Stimulated activated CD4-positive, alpha-beta T cell treated with anti-CD3 and anti-CD28 coated beads, Interleukin-4, amount 100 ng/mL, for 48 hours (primary cell): ENCODE measurements at regions not wholly inside any gene's neighbourhood (a gene's known extent, or its start where the extent isn't known, plus 50 kb on each side); places are given as distances from the start of the nearest gene placed in this dataset.

ENCODE experiments used
- DNase-seq, 2 donors: peaks; one replicate each; pipeline ENCODE4 v3.0.0-alpha.2; 2020; ENCODE audit warnings: low read depth in 2 of 2

- DNase-seq: no peak
Observed at GRCh38 chr16:55264949-55265348, 59.1 kb upstream of the IRX6 start.

GRCh38 chr16:55265926-55266325 is 58.1 kb upstream of the IRX6 start:
- DNase-seq: no peak

- DNase-seq: no peak
Observed at GRCh38 chr16:55271945-55272513, 52.0 kb upstream of the IRX6 start.

- DNase-seq: no peak
Observed at GRCh38 chr16:55272744-55273143, 51.3 kb upstream of the IRX6 start.

GRCh38 chr16:55273356-55273755 is 50.6 kb upstream of the IRX6 start:
- DNase-seq: no peak

- no peak for DNase-seq
Observed at GRCh38 chr16:55273959-55274358, 50.0 kb upstream of the IRX6 start.
